Neuronal stem cell (in vitro differentiated cells): ENCODE measurements at regions not wholly inside any gene's neighbourhood (a gene's known extent, or its start where the extent isn't known, plus 50 kb on each side); places are given as distances from the start of the nearest gene placed in this dataset.
"Not testable (repeated sequence)": the region's sequence is repeated elsewhere in the genome, so short reads cannot be mapped to it uniquely, and the experiment has no call there.

ENCODE experiments used
- DNase-seq: peaks from one replicate; pipeline ENCODE4 v3.0.0-alpha.2; 2013; ENCODE audit warnings: low spot score
- H2AFZ ChIP-seq: one replicate; pipeline ENCODE4 v1.6.1; 2013; ENCODE audit warnings: mild to moderate bottlenecking, low read length, inconsistent platforms
- H2AK5ac ChIP-seq: 2 replicates; pipeline ENCODE4 v1.6.1; 2013; ENCODE audit warnings: low read depth, mild to moderate bottlenecking, inconsistent platforms, low read length, moderate library complexity, mixed read lengths
- H2BK120ac ChIP-seq: 2 replicates; pipeline ENCODE4 v1.6.1; 2013; ENCODE audit warnings: low read depth, mild to moderate bottlenecking, inconsistent platforms, low read length, moderate library complexity, mixed read lengths
- H2BK12ac ChIP-seq: one replicate; pipeline ENCODE4 v1.6.1; 2013; ENCODE audit warnings: low read length, inconsistent platforms
- H2BK15ac ChIP-seq: 2 replicates; pipeline ENCODE4 v1.6.1; 2013; ENCODE audit warnings: mild to moderate bottlenecking, low read length, inconsistent platforms, mixed read lengths
- H2BK5ac ChIP-seq: one replicate; pipeline ENCODE4 v1.6.1; 2013; ENCODE audit warnings: inconsistent platforms, mild to moderate bottlenecking, low read length, moderate library complexity
- H3K14ac ChIP-seq: one replicate; pipeline ENCODE4 v1.6.1; 2013; ENCODE audit warnings: low read length, inconsistent platforms
- H3K18ac ChIP-seq: 2 replicates; pipeline ENCODE4 v1.6.1; 2013; ENCODE audit warnings: low read length, inconsistent platforms
- H3K23ac ChIP-seq: 2 replicates; pipeline ENCODE4 v1.6.1; 2013; ENCODE audit warnings: low read depth, mild to moderate bottlenecking, mixed read lengths, low read length, inconsistent platforms; ENCODE audit not compliant: poor library complexity
- H3K27ac ChIP-seq: replicated peaks from 3 replicates; pipeline ENCODE4 v1.5.1; 2013; ENCODE audit warnings: low read length, inconsistent platforms
- H3K27me3 ChIP-seq, 3 experiments: 2 replicates each; pipeline ENCODE4 v1.6.1; 2013; ENCODE audit warnings: low read length in 3 of 3, mild to moderate bottlenecking in 2 of 3, inconsistent platforms in 1 of 3, low read depth in 1 of 3, mixed read lengths in 1 of 3, moderate library complexity in 1 of 3; ENCODE audit not compliant: control insufficient read depth in 3 of 3, insufficient read depth in 3 of 3
- H3K36me3 ChIP-seq, 2 donors: replicated peaks in 1 of 2; 2 replicates each; pipeline ENCODE4 v1.6.1; 2013; ENCODE audit warnings: low read length in 2 of 2; ENCODE audit not compliant: control insufficient read depth in 2 of 2, insufficient read depth in 2 of 2
- H3K4ac ChIP-seq: 2 replicates; pipeline ENCODE4 v1.6.1; 2013; ENCODE audit warnings: inconsistent platforms, mild to moderate bottlenecking, low read length, moderate library complexity
- H3K4me1 ChIP-seq, 2 donors: 1 replicate in 1 of 2; 2 replicates in 1 of 2; pipeline ENCODE4 v1.6.1; 2013; ENCODE audit warnings: low read length in 2 of 2, low read depth in 1 of 2; ENCODE audit not compliant: control insufficient read depth in 2 of 2, insufficient read depth in 1 of 2
- H3K4me2 ChIP-seq: one replicate; pipeline ENCODE4 v1.6.1; 2013; ENCODE audit warnings: mild to moderate bottlenecking, low read length, inconsistent platforms; ENCODE audit not compliant: insufficient read depth, poor library complexity, severe bottlenecking
- H3K4me3 ChIP-seq, 2 donors: 2 replicates each; pipeline ENCODE4 v1.5.1; 2013; ENCODE audit warnings: low read length in 2 of 2, mild to moderate bottlenecking in 2 of 2, inconsistent platforms in 1 of 2, moderate library complexity in 1 of 2
- H3K79me1 ChIP-seq: one replicate; pipeline ENCODE4 v1.6.1; 2013; ENCODE audit warnings: low read depth, mild to moderate bottlenecking, inconsistent platforms, low read length, moderate library complexity
- H3K9ac ChIP-seq: one replicate; pipeline ENCODE4 v1.6.1; 2013; ENCODE audit warnings: mild to moderate bottlenecking, low read depth, low read length, inconsistent platforms; ENCODE audit not compliant: poor library complexity
- H3K9me3 ChIP-seq, 2 donors: replicated peaks in 1 of 2; 2 replicates each; pipeline versions ENCODE3 to v1.6.1; 2013; ENCODE audit warnings: low read length in 2 of 2, mild to moderate bottlenecking in 2 of 2, inconsistent platforms in 1 of 2, low read depth in 1 of 2, mixed read lengths in 1 of 2, moderate library complexity in 1 of 2; ENCODE audit not compliant: control insufficient read depth in 2 of 2, insufficient read depth in 1 of 2
- H4K8ac ChIP-seq: one replicate; pipeline ENCODE4 v1.6.1; 2013; ENCODE audit warnings: low read depth, mild to moderate bottlenecking, inconsistent platforms, low read length, moderate library complexity
- H4K91ac ChIP-seq: one replicate; pipeline ENCODE4 v1.6.1; 2013; ENCODE audit warnings: low read length, low read depth, mild to moderate bottlenecking, inconsistent platforms; ENCODE audit not compliant: poor library complexity
- WGBS, 2 donors: extraction: QIAGEN DNeasy Blood & Tissue Kit; methylation state at CpG; one replicate each; pipeline ENCODE4 v1.1.7; 2013; ENCODE audit warnings: missing lambda C conversion rate in 2 of 2, mixed read lengths in 1 of 2; ENCODE audit not compliant: insufficient read length in 2 of 2, insufficient replicate concordance in 1 of 2; ENCODE audit errors: extremely low coverage in 2 of 2; 5-methylcytosine and 5-hydroxymethylcytosine counted together

DNA sequence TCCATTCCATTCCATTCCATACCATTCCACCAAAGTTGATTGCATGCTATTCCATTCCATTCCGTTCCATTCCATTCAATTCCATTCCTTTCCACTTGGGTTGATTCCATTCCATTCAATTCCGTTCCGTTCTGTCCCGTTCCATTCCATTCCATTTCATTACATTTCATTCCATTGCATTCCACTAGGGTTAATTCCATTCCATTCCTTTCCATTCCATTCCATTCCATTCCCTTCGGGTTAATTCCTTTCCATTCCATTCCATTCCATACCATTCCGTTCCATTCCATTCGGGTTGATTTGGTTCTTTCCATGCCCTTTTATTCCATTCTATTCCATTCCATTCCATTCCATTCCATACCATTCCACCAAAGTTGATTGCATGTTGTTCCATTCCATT is 131.9 kb downstream of the CWH43 start:
- peaks cover 11 to 38% of the 10 kb centered on the region in 2 donors for H3K9me3 ChIP-seq
- H2BK120ac ChIP-seq: not testable (repeated sequence)
- WGBS, 2 donors: 100% methylated on average over 5 of the region's 7 CpGs; no CpG with 5 or more reads in 1 of the 2 donors

GRCh38 chr4:49118379-49119212 is 132.5 kb downstream of the CWH43 start:
- not testable (repeated sequence) for H3K18ac ChIP-seq, H3K4me2 ChIP-seq, H3K36me3 ChIP-seq, H2BK12ac ChIP-seq, H2AFZ ChIP-seq, H2BK15ac ChIP-seq, H3K9ac ChIP-seq, H3K4me3 ChIP-seq, H3K14ac ChIP-seq, DNase-seq, H4K91ac ChIP-seq, H3K27me3 ChIP-seq, H2AK5ac ChIP-seq, H3K27ac ChIP-seq, H3K23ac ChIP-seq, H2BK120ac ChIP-seq, H2BK5ac ChIP-seq, H3K79me1 ChIP-seq, H3K4ac ChIP-seq, H4K8ac ChIP-seq, H3K4me1 ChIP-seq
- peaks cover 11 to 38% of the 10 kb centered on the region in 2 donors for H3K9me3 ChIP-seq
- 100% methylated on average over 3 to 7 of the region's 16 CpGs for WGBS, 2 donors

More for the DNA sequence above, 131.9 kb downstream of the CWH43 start:
- DNase-seq, H3K4me2 ChIP-seq, H3K14ac ChIP-seq, H3K4me3 ChIP-seq, H2BK15ac ChIP-seq, H2AFZ ChIP-seq, H4K91ac ChIP-seq, H3K4ac ChIP-seq, H3K27ac ChIP-seq, H3K9ac ChIP-seq, H3K79me1 ChIP-seq, H3K18ac ChIP-seq, H2AK5ac ChIP-seq, H3K23ac ChIP-seq, H2BK5ac ChIP-seq, H3K36me3 ChIP-seq, H3K4me1 ChIP-seq, H4K8ac ChIP-seq, H3K27me3 ChIP-seq, H2BK12ac ChIP-seq: not testable (repeated sequence)

- H2AK5ac ChIP-seq, H3K27ac ChIP-seq, H4K91ac ChIP-seq, H2BK15ac ChIP-seq, H3K18ac ChIP-seq, H2BK120ac ChIP-seq, H3K79me1 ChIP-seq, H3K23ac ChIP-seq, H3K4me1 ChIP-seq, H3K14ac ChIP-seq, H2BK12ac ChIP-seq, DNase-seq, H2BK5ac ChIP-seq, H3K9ac ChIP-seq, H3K27me3 ChIP-seq, H3K36me3 ChIP-seq, H4K8ac ChIP-seq, H3K4me2 ChIP-seq, H3K4me3 ChIP-seq, H2AFZ ChIP-seq, H3K4ac ChIP-seq: not testable (repeated sequence)
- WGBS, 2 donors: 100% methylated on average over 2 of the region's 8 CpGs; no CpG with 5 or more reads in 1 of the 2 donors
- peaks cover 11 to 38% of the 10 kb centered on the region in 2 donors for H3K9me3 ChIP-seq
Observed at GRCh38 chr4:49119345-49119744, 133.3 kb downstream of the CWH43 start.

GRCh38 chr4:49120042-49120779 is 134.1 kb downstream of the CWH43 start:
- not testable (repeated sequence) for H2AFZ ChIP-seq, H4K8ac ChIP-seq, H2BK5ac ChIP-seq, DNase-seq, H3K4me1 ChIP-seq, H2BK15ac ChIP-seq, H3K36me3 ChIP-seq, H3K18ac ChIP-seq, H3K79me1 ChIP-seq, H2BK120ac ChIP-seq, H3K4me2 ChIP-seq, H3K27ac ChIP-seq, H2BK12ac ChIP-seq, H3K9ac ChIP-seq, H3K27me3 ChIP-seq, H3K4me3 ChIP-seq, H3K14ac ChIP-seq, H4K91ac ChIP-seq, H3K23ac ChIP-seq, H2AK5ac ChIP-seq, H3K4ac ChIP-seq
- H3K9me3 ChIP-seq: peaks cover 10 to 33% of the 10 kb centered on the region in 2 donors
- WGBS, 2 donors: 98 to 100% methylated on average over 4 to 11 of the region's 15 CpGs
